ENCODE measurements at regions not wholly inside any gene's neighbourhood (a gene's known extent, or its start where the extent isn't known, plus 50 kb on each side); places are given as distances from the start of the nearest gene placed in this dataset.

GRCh38 chr14:83535444-83535843 lies 1994.5 kb upstream of the FLRT2 start:
- intact Hi-C loops (cut with micrococcal nuclease; ENCODE audit: unreplicated experiment): no loop called here
- Histone ChIP-seq H4K20me1 (ENCODE audit: insufficient read depth, low read length) (no peaks in the 10 kb centered on the region), H2AFZ (ENCODE audit: low read length) (no peak overlapping the region), H3K9me2 (ENCODE audit: insufficient read depth, low read length) (no peaks in the 10 kb centered on the region), H3K27ac (ENCODE audit: low read depth, low read length, poor library complexity, severe bottlenecking) (no peak overlapping the region), H3K36me3 (ENCODE audit: insufficient read depth, low read length) (no peaks in the 10 kb centered on the region), H3K79me2 (ENCODE audit: insufficient read depth, low read depth, low read length) (no peaks in the 10 kb centered on the region), H3K9me3 (ENCODE audit: low read length) (no peaks in the 10 kb centered on the region), H3K4me3 (ENCODE audit: low read depth, low read length, poor library complexity, severe bottlenecking) (no peak overlapping the region), H3K4me1 (ENCODE audit: insufficient read depth, low read length, poor library complexity, severe bottlenecking) (no peaks in the 10 kb centered on the region), H3K4me2 (ENCODE audit: low read length) (no peak overlapping the region)
- ChIA-PET POLR2A (interaction anchor here (0.7 kb wide), 1 partner anchor 221 kb away, joined by 4 read pairs; no protein-coding TSS in a partner anchor), CTCF (ENCODE audit: unreplicated experiment) (no interaction called here)
- no TSS peak for BruUV-seq (replicated peaks)
- TF ChIP-seq EZH2phosphoT487 (IDR thresholded peaks at IDR 0.05; ENCODE audit: borderline replicate concordance, low read depth, low read length): no peak
- TF ChIP-seq, protein P1, sequence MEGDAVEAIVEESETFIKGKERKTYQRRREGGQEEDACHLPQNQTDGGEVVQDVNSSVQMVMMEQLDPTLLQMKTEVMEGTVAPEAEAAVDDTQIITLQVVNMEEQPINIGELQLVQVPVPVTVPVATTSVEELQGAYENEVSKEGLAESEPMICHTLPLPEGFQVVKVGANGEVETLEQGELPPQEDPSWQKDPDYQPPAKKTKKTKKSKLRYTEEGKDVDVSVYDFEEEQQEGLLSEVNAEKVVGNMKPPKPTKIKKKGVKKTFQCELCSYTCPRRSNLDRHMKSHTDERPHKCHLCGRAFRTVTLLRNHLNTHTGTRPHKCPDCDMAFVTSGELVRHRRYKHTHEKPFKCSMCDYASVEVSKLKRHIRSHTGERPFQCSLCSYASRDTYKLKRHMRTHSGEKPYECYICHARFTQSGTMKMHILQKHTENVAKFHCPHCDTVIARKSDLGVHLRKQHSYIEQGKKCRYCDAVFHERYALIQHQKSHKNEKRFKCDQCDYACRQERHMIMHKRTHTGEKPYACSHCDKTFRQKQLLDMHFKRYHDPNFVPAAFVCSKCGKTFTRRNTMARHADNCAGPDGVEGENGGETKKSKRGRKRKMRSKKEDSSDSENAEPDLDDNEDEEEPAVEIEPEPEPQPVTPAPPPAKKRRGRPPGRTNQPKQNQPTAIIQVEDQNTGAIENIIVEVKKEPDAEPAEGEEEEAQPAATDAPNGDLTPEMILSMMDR (conservative IDR thresholded peaks at IDR 0.05; ENCODE audit: low read length): no peak
- no peak for DNase-seq (ENCODE audit: low spot score)

- Histone ChIP-seq H3K4me2 (ENCODE audit: low read length) (no peak overlapping the region), H3K9me3 (ENCODE audit: low read length) (no peaks in the 10 kb centered on the region), H4K20me1 (ENCODE audit: insufficient read depth, low read length) (no peaks in the 10 kb centered on the region), H3K36me3 (ENCODE audit: insufficient read depth, low read length) (no peaks in the 10 kb centered on the region), H2AFZ (ENCODE audit: low read length) (no peak overlapping the region), H3K9me2 (ENCODE audit: insufficient read depth, low read length) (no peaks in the 10 kb centered on the region), H3K27ac (ENCODE audit: low read depth, low read length, poor library complexity, severe bottlenecking) (no peak overlapping the region), H3K4me3 (ENCODE audit: low read depth, low read length, poor library complexity, severe bottlenecking) (no peak overlapping the region), H3K4me1 (ENCODE audit: insufficient read depth, low read length, poor library complexity, severe bottlenecking) (no peaks in the 10 kb centered on the region), H3K79me2 (ENCODE audit: insufficient read depth, low read depth, low read length) (no peaks in the 10 kb centered on the region)
- no TSS peak for BruUV-seq (replicated peaks)
- intact Hi-C loops (cut with micrococcal nuclease; ENCODE audit: unreplicated experiment): no loop called here
- POLR2A ChIA-PET: interaction anchor here (0.7 kb wide), 1 partner anchor 273 kb away, joined by 9 read pairs; no protein-coding TSS in a partner anchor
- DNase-seq (ENCODE audit: low spot score): no peak
- no peak for TF ChIP-seq EZH2phosphoT487 (IDR thresholded peaks at IDR 0.05; ENCODE audit: borderline replicate concordance, low read depth, low read length)
- TF ChIP-seq, protein P1 (conservative IDR thresholded peaks at IDR 0.05; ENCODE audit: low read length): no peak
- CTCF ChIA-PET (ENCODE audit: unreplicated experiment): no interaction called here
These were observed 1988.8 kb upstream of the FLRT2 start for GRCh38 chr14:83541147-83541546.

DNA sequence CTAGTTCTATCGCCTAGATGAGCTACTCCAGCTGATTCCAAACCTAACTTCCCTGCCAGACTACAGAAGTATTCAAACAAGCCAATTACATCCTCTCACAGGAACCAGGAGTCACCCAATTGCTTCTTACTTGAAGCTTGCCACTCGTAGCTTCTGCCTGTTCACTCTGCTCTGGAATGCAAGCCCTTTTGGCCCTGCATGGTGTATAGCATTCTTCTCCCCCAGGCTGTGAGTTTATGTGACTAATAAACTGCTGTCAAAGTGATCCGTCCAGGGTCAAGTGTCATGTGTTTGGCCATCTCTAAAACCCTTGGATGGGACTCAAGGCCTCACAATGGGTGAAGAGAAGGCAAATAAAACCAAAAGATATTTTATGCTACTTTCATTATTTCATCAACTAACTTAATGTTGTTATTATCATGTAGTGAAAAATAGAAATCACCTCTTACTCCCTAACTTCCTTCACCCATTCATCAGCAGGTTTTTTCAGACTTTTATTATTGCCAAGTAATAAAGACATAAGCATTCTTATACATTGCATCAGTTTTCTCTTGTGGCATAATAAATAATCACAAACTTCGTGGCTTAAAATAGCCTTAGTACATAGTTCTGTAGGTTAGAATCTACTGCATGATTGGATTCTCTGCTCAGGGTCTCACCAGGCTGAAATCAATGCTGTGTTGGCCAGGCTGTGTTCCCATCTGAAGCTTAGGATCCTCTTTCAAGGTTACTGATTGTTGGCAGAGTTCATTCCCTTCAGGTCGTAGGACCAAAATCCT lies 1981.7 kb upstream of the FLRT2 start:
- H3K9me3 ChIP-seq (ENCODE audit: low read length): no peaks in the 10 kb centered on the region
- H3K4me3 ChIP-seq (ENCODE audit: low read depth, low read length, poor library complexity, severe bottlenecking): no peak overlapping the region
- DNase-seq (ENCODE audit: low spot score): no peak
- H4K20me1 ChIP-seq (ENCODE audit: insufficient read depth, low read length): no peaks in the 10 kb centered on the region
- H3K4me2 ChIP-seq (ENCODE audit: low read length): no peak overlapping the region
- ChIA-PET POLR2A (interaction anchor here (0.6 kb wide), 1 partner anchor 1191 kb away, joined by 4 read pairs; no protein-coding TSS in a partner anchor), CTCF (ENCODE audit: unreplicated experiment) (no interaction called here)
- no peaks in the 10 kb centered on the region for H3K79me2 ChIP-seq (ENCODE audit: insufficient read depth, low read depth, low read length)
- no peaks in the 10 kb centered on the region for H3K4me1 ChIP-seq (ENCODE audit: insufficient read depth, low read length, poor library complexity, severe bottlenecking)
- no peak overlapping the region for H2AFZ ChIP-seq (ENCODE audit: low read length)
- H3K27ac ChIP-seq (ENCODE audit: low read depth, low read length, poor library complexity, severe bottlenecking): no peak overlapping the region
- TF ChIP-seq, protein P1 (conservative IDR thresholded peaks at IDR 0.05; ENCODE audit: low read length): no peak
- no peak for TF ChIP-seq EZH2phosphoT487 (IDR thresholded peaks at IDR 0.05; ENCODE audit: borderline replicate concordance, low read depth, low read length)
- no peaks in the 10 kb centered on the region for H3K9me2 ChIP-seq (ENCODE audit: insufficient read depth, low read length)
- intact Hi-C loops (cut with micrococcal nuclease; ENCODE audit: unreplicated experiment): no loop called here
- no TSS peak for BruUV-seq (replicated peaks)
- H3K36me3 ChIP-seq (ENCODE audit: insufficient read depth, low read length): no peaks in the 10 kb centered on the region

Data from OCI-LY7 (cell line).